SIG-M5 treated with dmso at 0.1 percent for 504 hours (cell line): ENCODE measurements at regions not wholly inside any gene's neighbourhood (a gene's known extent, or its start where the extent isn't known, plus 50 kb on each side); places are given as distances from the start of the nearest gene placed in this dataset.

Experiments used
- DNase-seq: peaks from one replicate; lab custom pipeline; 2025; ENCODE audit not compliant: unreplicated experiment; lab: John Stamatoyannopoulos, UW

- DNase-seq, result no peak
These were observed 92.2 kb upstream of the TRPM3 start for GRCh38 chr9:71213633-71214032.

GRCh38 chr9:71210326-71210725 lies 88.9 kb upstream of the TRPM3 start:
- DNase-seq, result no peak

GRCh38 chr9:71209890-71210289 lies 88.5 kb upstream of the TRPM3 start:
- no peak for DNase-seq

- no peak for DNase-seq
These were observed 81.5 kb upstream of the TRPM3 start for GRCh38 chr9:71202931-71203330.

GRCh38 chr9:71191708-71192107 lies 70.3 kb upstream of the TRPM3 start:
- no peak for DNase-seq

- no peak for DNase-seq
These were observed 61.8 kb upstream of the TRPM3 start for GRCh38 chr9:71183251-71183650.

- no peak for DNase-seq
These were observed 57.8 kb upstream of the TRPM3 start for GRCh38 chr9:71179183-71179582.

GRCh38 chr9:71177901-71178300 lies 56.5 kb upstream of the TRPM3 start:
- DNase-seq, result no peak

- no peak for DNase-seq
These were observed 50.1 kb upstream of the TRPM3 start for GRCh38 chr9:71171517-71171916.
